ENCODE measurements at regions not wholly inside any gene's neighbourhood (a gene's known extent, or its start where the extent isn't known, plus 50 kb on each side); places are given as distances from the start of the nearest gene placed in this dataset.

GRCh38 chr15:94004697-94005096 lies 226.7 kb upstream of the MCTP2 start:
- DNase-seq (ENCODE audit: low spot score): no peak

GRCh38 chr15:94002041-94002440 lies 229.3 kb upstream of the MCTP2 start:
- no peak for DNase-seq (ENCODE audit: low spot score)

GRCh38 chr15:94001255-94001801 lies 230.0 kb upstream of the MCTP2 start:
- DNase-seq (ENCODE audit: low spot score): no peak

- no peak for DNase-seq (ENCODE audit: low spot score)
These were observed 230.8 kb upstream of the MCTP2 start for GRCh38 chr15:94000606-94001005.

GRCh38 chr15:93997071-93997658 lies 234.2 kb upstream of the MCTP2 start:
- DNase-seq (ENCODE audit: low spot score): peak; percentile 24

- DNase-seq (ENCODE audit: low spot score): no peak
These were observed 241.8 kb upstream of the MCTP2 start for GRCh38 chr15:93989440-93989998.

- no peak for DNase-seq (ENCODE audit: low spot score)
These were observed 244.3 kb upstream of the MCTP2 start for GRCh38 chr15:93987068-93987467.

DNA sequence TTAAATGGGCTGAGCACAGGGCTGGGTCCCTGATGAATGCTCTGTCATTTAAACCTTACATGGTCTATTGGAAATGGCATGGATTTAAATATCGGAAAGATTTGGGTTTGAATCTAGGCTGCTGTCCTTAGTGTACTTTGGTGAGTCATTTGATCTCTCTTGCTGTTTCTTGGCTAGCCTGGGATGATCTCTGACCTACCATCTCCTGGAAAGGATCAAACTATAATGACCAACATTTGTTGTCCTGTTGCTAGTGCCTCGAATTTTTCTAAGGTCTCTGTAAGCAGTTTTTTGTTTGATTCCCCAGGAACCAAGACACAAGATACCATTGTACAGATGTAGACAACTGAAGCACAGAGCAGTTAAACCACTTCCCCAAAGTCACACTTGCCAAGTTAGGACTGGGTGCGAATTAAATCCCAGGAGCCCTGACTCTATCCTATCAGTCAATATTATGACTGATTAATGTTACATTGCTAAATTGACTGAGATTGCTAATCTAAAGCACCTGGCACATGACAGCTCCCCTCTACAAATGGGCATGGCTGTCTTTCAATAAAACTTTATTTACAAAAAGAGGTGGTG lies 244.9 kb upstream of the MCTP2 start:
- DNase-seq (ENCODE audit: low spot score): no peak

GRCh38 chr15:93985925-93986324 lies 245.4 kb upstream of the MCTP2 start:
- DNase-seq (ENCODE audit: low spot score): no peak

- no peak for DNase-seq (ENCODE audit: low spot score)
These were observed 246.2 kb upstream of the MCTP2 start for GRCh38 chr15:93985176-93985575.

- DNase-seq (ENCODE audit: low spot score): no peak
These were observed 247.8 kb upstream of the MCTP2 start for GRCh38 chr15:93983526-93983925.

DNA sequence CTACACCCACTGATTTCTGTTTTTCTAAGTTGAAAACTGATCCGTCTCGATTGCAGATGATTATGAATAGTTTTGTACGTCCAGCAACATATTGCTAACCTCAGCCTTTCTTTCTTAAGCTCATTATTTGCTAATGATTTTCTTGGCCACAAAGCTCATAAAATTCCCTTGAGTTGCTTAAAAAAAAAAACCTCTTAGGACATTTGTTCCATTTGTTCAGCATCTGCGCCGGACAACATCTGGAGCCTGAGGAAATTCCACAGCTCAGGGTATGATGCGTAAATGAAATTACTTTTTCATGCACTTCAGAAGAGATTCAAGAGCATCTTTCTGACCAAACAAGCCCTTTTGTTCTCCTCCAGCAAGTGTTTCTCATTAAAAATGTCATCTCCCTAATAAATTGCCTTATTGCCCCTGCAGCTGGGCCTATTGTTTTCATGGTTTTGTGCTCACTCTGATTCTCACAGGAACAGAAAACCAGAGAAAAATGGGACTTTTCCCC lies 249.1 kb upstream of the MCTP2 start:
- DNase-seq (ENCODE audit: low spot score): no peak

DNA sequence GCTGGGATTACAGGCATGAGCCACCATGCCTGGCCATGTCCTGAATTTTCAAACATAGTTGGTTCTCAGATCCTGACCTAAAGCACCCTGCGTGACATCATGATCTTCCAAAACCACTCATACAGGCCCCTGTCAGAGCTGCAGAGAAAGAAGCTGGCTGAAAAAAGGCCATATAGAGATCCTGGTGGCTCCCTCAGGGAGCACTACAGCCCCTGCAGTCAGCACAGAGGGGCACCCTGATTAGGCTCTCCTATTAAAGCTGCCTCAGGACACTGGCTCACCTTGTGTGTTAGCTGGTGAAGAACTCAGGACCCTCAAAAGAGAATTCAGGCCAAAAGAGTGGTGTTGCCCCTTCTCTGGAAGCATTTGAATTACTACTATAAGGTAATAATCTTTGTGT lies 249.7 kb upstream of the MCTP2 start:
- no peak for DNase-seq (ENCODE audit: low spot score)

GRCh38 chr15:93980261-93980911 lies 251.0 kb upstream of the MCTP2 start:
- no peak for DNase-seq (ENCODE audit: low spot score)

- DNase-seq (ENCODE audit: low spot score): peak; percentile 38
These were observed 256.4 kb upstream of the MCTP2 start for GRCh38 chr15:93974804-93975481.

DNA sequence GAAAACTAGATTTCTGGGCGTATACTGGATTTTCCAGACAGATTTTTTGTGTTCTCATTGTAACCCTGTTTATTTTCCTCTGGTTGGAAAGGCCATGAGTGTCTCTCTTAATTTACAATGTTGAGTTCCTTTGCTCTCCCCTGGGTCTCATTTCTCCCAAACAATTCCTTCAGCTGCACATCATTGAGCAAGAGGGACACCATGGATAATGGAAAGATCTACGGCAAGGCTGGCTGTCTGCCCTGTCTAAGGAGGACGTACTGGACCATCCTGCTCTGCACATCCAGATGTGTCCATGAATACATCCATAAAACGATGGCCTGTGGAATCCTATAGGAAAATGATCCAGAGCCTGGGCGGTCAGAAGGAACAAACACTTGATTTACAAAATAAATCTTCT lies 258.1 kb upstream of the MCTP2 start:
- no peak for DNase-seq (ENCODE audit: low spot score)

DNA sequence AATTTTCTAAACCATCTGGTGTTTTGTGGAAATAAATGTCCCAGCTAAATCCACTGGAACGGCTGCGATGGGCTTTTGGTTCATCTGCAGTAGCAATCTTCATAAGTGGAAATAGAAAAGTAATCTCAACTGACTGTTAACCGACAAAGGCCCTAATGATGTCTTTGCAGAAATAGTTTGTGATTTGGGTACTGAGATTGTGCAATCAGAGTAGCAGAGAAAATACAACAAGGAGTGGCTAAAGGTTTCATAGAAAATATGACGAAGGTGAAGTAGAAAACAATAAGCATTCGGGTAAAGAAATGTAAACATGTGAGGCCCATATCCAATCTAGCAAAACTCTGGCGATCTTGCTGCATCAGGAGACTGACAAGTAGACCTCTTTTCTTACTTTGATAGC lies 262.6 kb upstream of the MCTP2 start:
- DNase-seq (ENCODE audit: low spot score): no peak

GRCh38 chr15:93965304-93965908 lies 266.0 kb upstream of the MCTP2 start:
- no peak for DNase-seq (ENCODE audit: low spot score)

DNA sequence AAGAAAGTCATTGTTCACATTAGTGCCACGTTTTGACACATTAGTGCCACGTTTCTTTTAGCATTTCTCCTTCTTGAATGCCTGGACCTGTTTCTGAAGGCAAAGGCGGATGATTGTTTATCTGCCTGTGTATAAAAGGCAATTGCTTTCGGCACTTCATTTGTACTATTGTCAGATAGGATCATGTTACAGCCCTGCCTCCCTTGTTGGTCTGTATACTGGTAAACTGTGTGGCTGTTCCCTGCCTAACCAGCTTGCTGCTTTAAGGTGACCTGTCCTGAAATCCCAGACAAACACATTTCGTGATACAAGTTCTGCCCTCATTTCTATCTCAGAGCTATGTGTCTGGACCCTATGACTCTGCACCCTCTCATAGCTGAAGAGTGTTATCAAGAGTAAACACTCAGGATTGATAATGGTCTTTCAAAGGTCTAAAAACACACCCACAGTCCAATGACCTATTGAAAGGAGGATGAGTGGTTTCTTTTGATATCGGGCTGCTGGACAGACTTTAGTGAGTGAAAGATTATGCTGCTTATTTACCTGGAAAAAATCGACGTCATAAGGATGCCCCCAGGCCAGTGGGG lies 276.3 kb upstream of the MCTP2 start:
- DNase-seq (ENCODE audit: low spot score): no peak

DNA sequence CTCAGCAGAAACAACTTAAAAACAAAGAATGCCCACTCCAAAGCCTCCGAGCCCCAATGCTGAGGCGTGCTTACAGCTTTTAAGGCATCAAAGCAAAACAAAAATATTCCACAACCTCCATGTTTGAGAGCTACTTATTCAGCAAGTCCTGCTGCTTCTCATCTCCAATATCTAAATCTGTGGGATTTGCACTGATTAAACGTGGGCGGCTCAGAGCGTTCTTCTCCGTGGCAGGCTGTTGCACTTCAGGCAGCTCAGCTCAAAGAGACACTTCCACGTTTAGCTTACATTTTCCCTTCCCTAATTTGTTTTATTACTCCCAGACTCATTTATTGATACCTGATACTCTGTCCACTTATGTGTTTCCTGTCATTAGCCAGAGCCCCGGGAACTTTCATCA lies 282.6 kb upstream of the MCTP2 start:
- no peak for DNase-seq (ENCODE audit: low spot score)

GRCh38 chr15:93943586-93943985 lies 287.8 kb upstream of the MCTP2 start:
- DNase-seq (ENCODE audit: low spot score): no peak

DNA sequence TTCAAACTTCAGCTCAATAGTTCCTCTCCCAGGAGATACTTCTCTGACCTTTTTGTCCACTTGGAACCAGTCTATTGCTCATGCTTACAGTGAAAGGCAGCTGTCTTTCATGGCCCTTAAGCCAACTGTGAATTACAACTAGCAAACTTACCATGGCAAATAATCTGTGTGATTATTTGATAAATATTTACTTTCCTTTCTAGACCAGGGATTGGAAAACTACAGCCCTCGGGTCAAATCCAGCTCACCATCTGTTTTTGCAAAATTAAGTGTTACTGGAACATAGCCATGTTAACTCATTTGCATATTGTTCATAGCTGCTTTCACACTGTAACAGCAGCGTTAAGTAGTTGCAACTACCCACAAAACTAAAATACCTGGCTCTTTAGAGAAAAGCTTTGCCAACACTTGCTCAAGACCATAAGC lies 289.1 kb upstream of the MCTP2 start:
- no peak for DNase-seq (ENCODE audit: low spot score)
